ENCODE measurements at regions not wholly inside any gene's neighbourhood (a gene's known extent, or its start where the extent isn't known, plus 50 kb on each side); places are given as distances from the start of the nearest gene placed in this dataset.

- Histone ChIP-seq H2AFZ (ENCODE audit: low read length) (no peak overlapping the region), H3K4me3 (ENCODE audit: low read depth, low read length, poor library complexity, severe bottlenecking) (no peak overlapping the region), H3K4me1 (ENCODE audit: insufficient read depth, low read length, poor library complexity, severe bottlenecking) (no peaks in the 10 kb centered on the region), H4K20me1 (ENCODE audit: insufficient read depth, low read length) (no peaks in the 10 kb centered on the region), H3K36me3 (ENCODE audit: insufficient read depth, low read length) (no peaks in the 10 kb centered on the region), H3K9me3 (ENCODE audit: low read length) (no peaks in the 10 kb centered on the region), H3K4me2 (ENCODE audit: low read length) (no peak overlapping the region), H3K27ac (ENCODE audit: low read depth, low read length, poor library complexity, severe bottlenecking) (no peak overlapping the region), H3K9me2 (ENCODE audit: insufficient read depth, low read length) (no peaks in the 10 kb centered on the region), H3K79me2 (ENCODE audit: insufficient read depth, low read depth, low read length) (no peaks in the 10 kb centered on the region)
- POLR2A ChIA-PET, result no interaction called here
- BruUV-seq (replicated peaks), result no TSS peak
- DNase-seq (ENCODE audit: low spot score), result no peak
- intact Hi-C loops (cut with micrococcal nuclease; ENCODE audit: unreplicated experiment), result no loop called here
- TF ChIP-seq EZH2phosphoT487 (IDR thresholded peaks at IDR 0.05; ENCODE audit: borderline replicate concordance, low read depth, low read length), result no peak
- TF ChIP-seq CTCF (conservative IDR thresholded peaks at IDR 0.05; ENCODE audit: low read length), result no peak
- CTCF ChIA-PET (ENCODE audit: unreplicated experiment), result no interaction called here
Measured at GRCh38 chr18:39772155-39772919, 2182.7 kb upstream of the PIK3C3 start.

DNA sequence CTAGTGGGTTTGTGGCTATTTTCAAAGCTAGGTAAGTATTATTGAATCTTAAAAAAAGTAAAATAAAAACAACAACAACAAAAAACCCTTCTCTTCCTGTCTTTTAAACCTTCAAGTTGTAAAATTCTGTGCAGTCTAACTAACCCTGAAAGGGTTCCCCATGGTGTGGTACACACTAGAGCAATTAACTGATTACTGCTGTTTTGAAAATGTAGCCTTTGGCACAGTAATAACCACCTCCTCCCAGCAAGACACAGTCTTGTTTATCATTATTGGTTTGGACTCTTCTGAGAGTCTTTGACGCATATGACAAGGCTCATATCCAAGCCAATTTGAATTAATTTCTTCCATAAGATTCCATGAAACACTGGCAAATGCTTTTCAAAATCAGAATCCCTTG, 2184.6 kb upstream of the PIK3C3 start:
- DNase-seq (ENCODE audit: low spot score), result no peak
- no peaks in the 10 kb centered on the region for H3K36me3 ChIP-seq (ENCODE audit: insufficient read depth, low read length)
- H2AFZ ChIP-seq (ENCODE audit: low read length), result no peak overlapping the region
- no peaks in the 10 kb centered on the region for H3K9me3 ChIP-seq (ENCODE audit: low read length)
- H3K27ac ChIP-seq (ENCODE audit: low read depth, low read length, poor library complexity, severe bottlenecking), result no peak overlapping the region
- TF ChIP-seq EZH2phosphoT487 (IDR thresholded peaks at IDR 0.05; ENCODE audit: borderline replicate concordance, low read depth, low read length) (no peak), CTCF (conservative IDR thresholded peaks at IDR 0.05; ENCODE audit: low read length) (no peak)
- H3K4me1 ChIP-seq (ENCODE audit: insufficient read depth, low read length, poor library complexity, severe bottlenecking), result no peaks in the 10 kb centered on the region
- ChIA-PET POLR2A (interaction anchor here (0.7 kb wide), 1 partner anchor 287 kb away, joined by 3 read pairs; no protein-coding TSS in a partner anchor), CTCF (ENCODE audit: unreplicated experiment) (no interaction called here)
- H3K4me3 ChIP-seq (ENCODE audit: low read depth, low read length, poor library complexity, severe bottlenecking), result no peak overlapping the region
- no TSS peak for BruUV-seq (replicated peaks)
- H4K20me1 ChIP-seq (ENCODE audit: insufficient read depth, low read length), result no peaks in the 10 kb centered on the region
- no peak overlapping the region for H3K4me2 ChIP-seq (ENCODE audit: low read length)
- intact Hi-C loops (cut with micrococcal nuclease; ENCODE audit: unreplicated experiment), result no loop called here
- H3K79me2 ChIP-seq (ENCODE audit: insufficient read depth, low read depth, low read length), result no peaks in the 10 kb centered on the region
- H3K9me2 ChIP-seq (ENCODE audit: insufficient read depth, low read length), result no peaks in the 10 kb centered on the region

- DNase-seq (ENCODE audit: low spot score), result no peak
- Histone ChIP-seq H2AFZ (ENCODE audit: low read length) (no peak overlapping the region), H3K4me3 (ENCODE audit: low read depth, low read length, poor library complexity, severe bottlenecking) (no peak overlapping the region), H3K27ac (ENCODE audit: low read depth, low read length, poor library complexity, severe bottlenecking) (no peak overlapping the region), H3K79me2 (ENCODE audit: insufficient read depth, low read depth, low read length) (no peaks in the 10 kb centered on the region), H4K20me1 (ENCODE audit: insufficient read depth, low read length) (no peaks in the 10 kb centered on the region), H3K4me2 (ENCODE audit: low read length) (no peak overlapping the region), H3K36me3 (ENCODE audit: insufficient read depth, low read length) (no peaks in the 10 kb centered on the region), H3K4me1 (ENCODE audit: insufficient read depth, low read length, poor library complexity, severe bottlenecking) (no peaks in the 10 kb centered on the region), H3K9me3 (ENCODE audit: low read length) (no peaks in the 10 kb centered on the region), H3K9me2 (ENCODE audit: insufficient read depth, low read length) (no peaks in the 10 kb centered on the region)
- ChIA-PET POLR2A (no interaction called here), CTCF (ENCODE audit: unreplicated experiment) (no interaction called here)
- BruUV-seq (replicated peaks), result no TSS peak
- no peak for TF ChIP-seq CTCF (conservative IDR thresholded peaks at IDR 0.05; ENCODE audit: low read length)
- TF ChIP-seq EZH2phosphoT487 (IDR thresholded peaks at IDR 0.05; ENCODE audit: borderline replicate concordance, low read depth, low read length), result no peak
- intact Hi-C loops (cut with micrococcal nuclease; ENCODE audit: unreplicated experiment), result no loop called here
Measured at GRCh38 chr18:39764873-39765272, 2190.2 kb upstream of the PIK3C3 start.
